HEK293 (cell line): ENCODE measurements at regions not wholly inside any gene's neighbourhood (a gene's known extent, or its start where the extent isn't known, plus 50 kb on each side); places are given as distances from the start of the nearest gene placed in this dataset.

Source experiments
- CTCF ChIA-PET: fragments of 350-600 bp; formaldehyde crosslinking; extraction: SDS; loops from one replicate; lab custom pipeline; 2021; ENCODE audit warnings: antibody characterized with exemption; lab: Yijun Ruan, JAX
- POLR2A ChIA-PET: fragments of 300-600 bp; formaldehyde crosslinking; extraction: SDS; loops from one replicate; lab custom pipeline; 2020; ENCODE audit warnings: antibody characterized with exemption, inconsistent platforms; lab: Yijun Ruan, JAX
- H3K27ac ChIP-seq: fragments of 200-500 bp; sonication (Bioruptor generic); 2 replicates; pipeline ENCODE4 v1.5.1; 2014; ENCODE audit warnings: low read depth, low read length, control low read depth, inconsistent platforms; ENCODE audit errors: extremely low read depth
- H3K36me3 ChIP-seq, 2 experiments: fragments of 200-500 bp in 1 of 2; sonication (Bioruptor generic) in 1 of 2; 1 replicate in 1 of 2; 2 replicates in 1 of 2; pipeline ENCODE4 v1.5.1; 2014 to 2017; ENCODE audit warnings: inconsistent platforms in 2 of 2, low read length in 2 of 2; ENCODE audit not compliant: control insufficient read depth in 2 of 2, insufficient read depth in 1 of 2
- H3K4me1 ChIP-seq: fragments of 200-500 bp; sonication (Bioruptor generic); 2 replicates; pipeline ENCODE4 v1.5.1; 2014; ENCODE audit warnings: mild to moderate bottlenecking, low read length, inconsistent platforms; ENCODE audit not compliant: control insufficient read depth, insufficient read depth
- H3K4me3 ChIP-seq: 2 replicates; pipeline ENCODE4 v1.5.1; 2011; ENCODE audit warnings: low read depth, mild to moderate bottlenecking, control low read depth, low read length, moderate library complexity
- H3K9me3 ChIP-seq: fragments of 200-500 bp; sonication (Bioruptor generic); 2 replicates; pipeline ENCODE4 v1.5.1; 2014; ENCODE audit warnings: low read depth, low read length, inconsistent platforms; ENCODE audit not compliant: control insufficient read depth, insufficient read depth
- BCL6B ChIP-seq: fragments of 450-650 bp; formaldehyde crosslinking; IDR thresholded peaks from 2 replicates; pipeline ENCODE4 v1.5.1; 2017; ENCODE audit warnings: missing biosample characterization, missing genetic modification characterization
- GFI1B ChIP-seq: fragments of 450-650 bp; formaldehyde crosslinking; IDR thresholded peaks from 2 replicates; pipeline ENCODE4 v1.5.1; 2016; ENCODE audit warnings: missing biosample characterization, missing genetic modification characterization
- KLF1 ChIP-seq: fragments of 450-650 bp; formaldehyde crosslinking; IDR thresholded peaks from 2 replicates; pipeline ENCODE4 v1.5.1; 2016; ENCODE audit warnings: missing biosample characterization, missing genetic modification characterization
- KLF9 ChIP-seq: fragments of 450-650 bp; formaldehyde crosslinking; IDR thresholded peaks from 2 replicates; pipeline ENCODE4 v1.5.1; 2016; ENCODE audit warnings: missing biosample characterization, missing genetic modification characterization, low read depth
- TCF7L2 ChIP-seq: IDR thresholded peaks from 2 replicates; pipeline ENCODE4 v1.6.1; 2011; ENCODE audit warnings: low read depth, mild to moderate bottlenecking, inconsistent platforms, low read length, moderate library complexity, borderline replicate concordance
- ZNF132 ChIP-seq: fragments of 450-650 bp; formaldehyde crosslinking; IDR thresholded peaks from 2 replicates; pipeline ENCODE4 v1.5.1; 2017; ENCODE audit warnings: missing biosample characterization, missing genetic modification characterization, borderline replicate concordance
- ZNF138 ChIP-seq: fragments of 450-650 bp; formaldehyde crosslinking; IDR thresholded peaks from 2 replicates; pipeline ENCODE4 v1.5.1; 2016; ENCODE audit warnings: missing biosample characterization, missing genetic modification characterization, borderline replicate concordance
- ZNF23 ChIP-seq: fragments of 450-650 bp; formaldehyde crosslinking; IDR thresholded peaks from 2 replicates; pipeline ENCODE4 v1.5.1; 2016; ENCODE audit warnings: missing biosample characterization, missing genetic modification characterization, borderline replicate concordance
- ZNF280C ChIP-seq: fragments of 450-650 bp; formaldehyde crosslinking; IDR thresholded peaks from 2 replicates; pipeline ENCODE4 v1.5.1; 2016; ENCODE audit warnings: missing biosample characterization, missing genetic modification characterization
- ZNF302 ChIP-seq: fragments of 450-650 bp; formaldehyde crosslinking; IDR thresholded peaks from 2 replicates; pipeline ENCODE4 v1.5.1; 2016; ENCODE audit warnings: missing biosample characterization, missing genetic modification characterization, low read depth
- ZNF449 ChIP-seq: fragments of 450-650 bp; formaldehyde crosslinking; IDR thresholded peaks from 2 replicates; pipeline ENCODE4 v1.5.1; 2017; ENCODE audit warnings: missing biosample characterization, mild to moderate bottlenecking, missing genetic modification characterization, moderate library complexity
- ZNF530 ChIP-seq: fragments of 450-650 bp; formaldehyde crosslinking; IDR thresholded peaks from 2 replicates; pipeline ENCODE4 v1.5.1; 2016; ENCODE audit warnings: low read depth, missing biosample characterization, missing genetic modification characterization
- ZNF664 ChIP-seq: fragments of 450-650 bp; formaldehyde crosslinking; IDR thresholded peaks from 2 replicates; pipeline ENCODE4 v1.5.1; 2016; ENCODE audit warnings: missing biosample characterization, missing genetic modification characterization
- ZNF701 ChIP-seq: fragments of 450-650 bp; formaldehyde crosslinking; IDR thresholded peaks from 2 replicates; pipeline ENCODE4 v1.5.1; 2016; ENCODE audit warnings: missing biosample characterization, missing genetic modification characterization
- ZNF768 ChIP-seq: fragments of 450-650 bp; formaldehyde crosslinking; IDR thresholded peaks from 2 replicates; pipeline ENCODE4 v1.5.1; 2018; ENCODE audit warnings: missing biosample characterization, mild to moderate bottlenecking, missing genetic modification characterization
- ZSCAN23 ChIP-seq: fragments of 450-650 bp; formaldehyde crosslinking; IDR thresholded peaks from 2 replicates; pipeline ENCODE4 v1.5.1; 2016; ENCODE audit warnings: missing biosample characterization, missing genetic modification characterization
- TF ChIP-seq, protein P1 (sequence below): fragments of 450-650 bp; formaldehyde crosslinking; IDR thresholded peaks from 2 replicates; pipeline ENCODE4 v1.5.1; 2016; ENCODE audit warnings: missing biosample characterization, missing genetic modification characterization

DNA sequence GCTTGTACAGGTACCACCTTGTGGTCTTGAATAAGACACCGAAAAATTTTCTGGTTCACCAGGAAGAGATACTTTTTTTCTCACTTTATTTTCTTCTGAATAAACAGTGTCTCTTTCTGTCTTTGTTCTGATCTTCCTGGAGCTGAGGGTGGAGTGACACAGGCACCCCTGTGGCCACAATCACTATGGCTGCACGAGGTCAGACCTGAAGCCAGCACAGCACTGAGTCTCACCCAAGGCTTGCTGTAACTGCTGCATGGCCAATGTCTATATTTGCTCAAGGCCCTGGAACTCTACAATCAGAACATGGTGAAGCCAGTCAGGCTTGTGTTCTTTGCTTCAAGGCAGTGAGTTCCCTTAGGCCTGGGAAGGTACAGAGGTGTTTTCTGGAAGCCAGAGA lies 87.2 kb downstream of the GPR174 start:
- CTCF ChIA-PET: no interaction called here

More for the DNA sequence above, 87.2 kb downstream of the GPR174 start:
- POLR2A ChIA-PET: no interaction called here
- no peaks in the 10 kb centered on the region for H3K4me1 ChIP-seq
- no peak overlapping the region for H3K4me3 ChIP-seq
- no peaks in the 10 kb centered on the region for H3K36me3 ChIP-seq
- TF ChIP-seq ZNF138 (tag by site-specific recombination): no peak
- TF ChIP-seq ZSCAN23 (tag by site-specific recombination): no peak
- TF ChIP-seq ZNF280C: no peak
- TF ChIP-seq GFI1B (tag by site-specific recombination): no peak
- TF ChIP-seq ZNF664 (tag by site-specific recombination): no peak
- no peak for TF ChIP-seq KLF9 (tag by site-specific recombination)
- no peak for TF ChIP-seq BCL6B (tag by site-specific recombination)
- no peak for TF ChIP-seq TCF7L2
- TF ChIP-seq, protein P1, sequence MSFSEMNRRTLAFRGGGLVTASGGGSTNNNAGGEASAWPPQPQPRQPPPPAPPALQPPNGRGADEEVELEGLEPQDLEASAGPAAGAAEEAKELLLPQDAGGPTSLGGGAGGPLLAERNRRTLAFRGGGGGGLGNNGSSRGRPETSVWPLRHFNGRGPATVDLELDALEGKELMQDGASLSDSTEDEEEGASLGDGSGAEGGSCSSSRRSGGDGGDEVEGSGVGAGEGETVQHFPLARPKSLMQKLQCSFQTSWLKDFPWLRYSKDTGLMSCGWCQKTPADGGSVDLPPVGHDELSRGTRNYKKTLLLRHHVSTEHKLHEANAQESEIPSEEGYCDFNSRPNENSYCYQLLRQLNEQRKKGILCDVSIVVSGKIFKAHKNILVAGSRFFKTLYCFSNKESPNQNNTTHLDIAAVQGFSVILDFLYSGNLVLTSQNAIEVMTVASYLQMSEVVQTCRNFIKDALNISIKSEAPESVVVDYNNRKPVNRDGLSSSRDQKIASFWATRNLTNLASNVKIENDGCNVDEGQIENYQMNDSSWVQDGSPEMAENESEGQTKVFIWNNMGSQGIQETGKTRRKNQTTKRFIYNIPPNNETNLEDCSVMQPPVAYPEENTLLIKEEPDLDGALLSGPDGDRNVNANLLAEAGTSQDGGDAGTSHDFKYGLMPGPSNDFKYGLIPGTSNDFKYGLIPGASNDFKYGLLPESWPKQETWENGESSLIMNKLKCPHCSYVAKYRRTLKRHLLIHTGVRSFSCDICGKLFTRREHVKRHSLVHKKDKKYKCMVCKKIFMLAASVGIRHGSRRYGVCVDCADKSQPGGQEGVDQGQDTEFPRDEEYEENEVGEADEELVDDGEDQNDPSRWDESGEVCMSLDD: no peak
- TF ChIP-seq ZNF449 (tag by site-specific recombination): no peak
- no peak for TF ChIP-seq ZNF701 (tag by site-specific recombination)
- TF ChIP-seq KLF1 (tag by site-specific recombination): no peak
- no peak for TF ChIP-seq ZNF132
- TF ChIP-seq ZNF768 (tag by site-specific recombination): no peak
- TF ChIP-seq ZNF302 (tag by site-specific recombination): no peak
- no peak for TF ChIP-seq ZNF23 (tag by site-specific recombination)
- no peak for TF ChIP-seq ZNF530 (tag by site-specific recombination)
- H3K9me3 ChIP-seq: peaks cover 2% of the 10 kb centered on the region
- no peak overlapping the region for H3K27ac ChIP-seq
